GM19351 (cell line): ENCODE measurements at regions not wholly inside any gene's neighbourhood (a gene's known extent, or its start where the extent isn't known, plus 50 kb on each side); places are given as distances from the start of the nearest gene placed in this dataset.

Experiments
- ATAC-seq: cut with Tn5 transposase; IDR thresholded peaks from one replicate; pipeline ENCODE4 v1.9.1; 2021; ENCODE audit warnings: mild to moderate bottlenecking, moderate library complexity; ENCODE audit not compliant: unreplicated experiment

DNA sequence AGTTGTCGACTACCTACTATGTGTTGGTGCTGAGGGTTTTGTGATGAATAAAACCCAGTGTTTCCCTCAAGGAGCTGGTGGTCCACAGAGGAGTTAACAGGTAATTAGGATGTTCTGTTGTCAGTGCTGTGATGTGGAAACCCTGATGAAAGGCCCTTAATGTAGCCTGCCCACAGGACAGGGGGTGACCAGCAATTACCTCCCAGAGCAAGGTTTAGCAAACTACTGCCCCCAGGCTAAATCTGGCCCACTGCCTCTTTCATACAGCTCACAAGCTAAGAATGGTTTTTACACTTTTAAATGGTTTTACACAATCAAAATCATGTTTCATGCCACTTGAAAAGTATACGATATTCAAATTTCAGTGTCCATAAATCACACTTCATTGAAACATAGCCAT, 536.2 kb downstream of the MIAT start:
- ATAC-seq, result no peak

DNA sequence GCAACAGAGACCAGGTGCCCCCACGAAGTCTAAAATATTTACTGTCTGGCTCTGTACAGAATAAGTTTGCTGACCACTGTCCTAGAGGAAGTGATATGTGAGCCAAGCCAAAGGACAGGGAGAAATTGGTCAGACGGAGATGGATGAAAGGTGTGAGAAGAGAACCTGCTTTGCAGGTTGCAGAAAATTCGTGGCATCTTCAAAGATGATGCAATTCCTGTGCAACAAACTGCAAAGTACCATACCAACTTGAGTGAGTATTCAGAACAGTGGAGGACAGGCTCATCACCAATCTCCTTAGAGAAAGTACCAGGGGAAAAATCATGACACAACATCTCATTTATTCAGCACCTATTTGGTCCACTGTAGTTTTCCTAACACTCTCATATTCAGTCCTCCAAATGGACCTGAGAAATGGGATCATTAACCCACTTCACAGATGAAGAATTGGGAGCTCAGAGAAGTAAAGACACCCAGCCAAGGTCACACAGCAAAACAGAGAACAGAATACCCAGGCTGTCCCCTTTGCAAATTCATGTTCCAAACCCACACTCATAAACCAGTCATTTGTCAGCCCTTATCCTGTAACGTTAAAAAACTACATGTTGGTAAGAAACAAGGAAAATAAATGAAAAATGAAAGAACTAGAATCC, 536.8 kb downstream of the MIAT start:
- no peak for ATAC-seq

DNA sequence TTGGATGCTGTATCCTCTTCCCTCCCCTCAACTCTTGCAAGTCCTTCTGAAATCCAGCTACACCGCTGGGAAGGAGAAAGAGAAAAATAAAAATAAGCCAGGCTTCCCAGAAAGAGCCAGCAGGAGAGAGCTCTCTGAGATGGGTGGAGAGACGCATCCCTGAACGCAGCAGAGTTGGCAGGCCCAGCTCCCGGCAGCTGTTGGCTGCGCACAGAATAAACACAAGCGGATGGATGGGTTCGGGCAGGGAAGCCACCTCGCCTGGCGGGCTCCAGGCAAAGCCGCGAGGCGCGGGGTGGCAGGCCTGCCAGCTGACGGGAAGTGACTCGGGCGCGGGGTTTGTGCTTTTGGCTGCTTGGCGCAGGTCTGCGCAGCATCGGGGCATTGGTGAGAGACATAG, 537.7 kb downstream of the MIAT start:
- ATAC-seq, result no peak

DNA sequence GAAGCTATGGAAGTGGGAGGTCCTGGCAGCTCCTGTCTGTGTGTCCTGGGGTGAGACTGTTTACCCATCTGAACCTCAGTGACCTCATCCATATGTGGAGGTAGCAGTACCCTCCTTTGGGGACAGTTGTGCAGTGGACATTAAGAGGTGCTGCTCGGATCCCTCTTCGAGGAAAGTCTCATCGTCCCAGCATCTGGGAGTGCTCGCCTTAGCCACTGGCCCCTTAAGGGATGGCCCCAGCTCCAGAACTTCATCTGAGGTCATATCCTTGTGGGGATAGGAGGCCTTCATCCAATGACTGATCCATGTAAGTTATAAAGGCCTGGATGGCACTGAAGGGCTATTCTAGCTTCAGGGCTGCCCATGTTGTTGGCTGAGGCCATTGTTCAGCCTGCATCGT, 538.1 kb downstream of the MIAT start:
- no peak for ATAC-seq

DNA sequence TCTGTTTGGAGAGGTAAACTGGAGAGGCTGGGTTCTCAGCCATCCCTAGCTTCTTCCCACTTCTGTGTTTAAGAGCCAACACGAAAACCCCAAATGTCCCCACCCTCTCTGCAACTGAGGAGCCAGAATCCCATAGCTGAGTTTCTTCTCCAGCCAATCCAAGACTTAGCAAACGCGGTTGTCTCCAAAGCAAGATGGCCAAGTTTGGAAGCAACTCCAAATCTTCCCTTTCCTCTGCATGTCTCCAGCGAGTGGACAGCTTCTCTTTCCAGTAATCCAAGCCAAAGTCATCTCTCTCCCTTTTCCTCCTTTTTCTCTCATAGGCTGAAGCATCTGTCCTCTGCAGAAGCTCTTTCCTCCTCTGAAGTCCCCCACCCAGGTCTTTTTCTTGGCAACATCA, 539.2 kb downstream of the MIAT start:
- no peak for ATAC-seq

DNA sequence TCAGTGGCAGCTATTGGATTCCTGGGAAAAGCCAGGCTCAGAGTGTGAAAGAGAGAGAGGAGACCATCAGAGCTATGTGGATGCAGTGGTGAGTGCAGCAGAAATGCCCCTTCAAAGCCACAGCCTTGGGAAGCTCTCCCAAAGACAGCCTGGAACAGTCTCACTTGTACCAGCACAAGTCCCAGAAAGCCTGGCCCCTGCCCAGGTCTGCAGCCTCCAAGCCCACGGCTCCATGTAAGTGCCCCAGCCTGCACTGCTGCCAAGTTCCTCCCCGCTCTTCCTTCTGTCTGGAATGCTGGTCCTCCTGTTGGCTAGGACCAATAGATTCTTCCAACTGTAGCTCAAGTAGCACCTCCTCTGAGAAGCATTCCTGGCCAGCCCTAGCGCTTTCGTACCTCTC, 539.7 kb downstream of the MIAT start:
- ATAC-seq, result no peak

DNA sequence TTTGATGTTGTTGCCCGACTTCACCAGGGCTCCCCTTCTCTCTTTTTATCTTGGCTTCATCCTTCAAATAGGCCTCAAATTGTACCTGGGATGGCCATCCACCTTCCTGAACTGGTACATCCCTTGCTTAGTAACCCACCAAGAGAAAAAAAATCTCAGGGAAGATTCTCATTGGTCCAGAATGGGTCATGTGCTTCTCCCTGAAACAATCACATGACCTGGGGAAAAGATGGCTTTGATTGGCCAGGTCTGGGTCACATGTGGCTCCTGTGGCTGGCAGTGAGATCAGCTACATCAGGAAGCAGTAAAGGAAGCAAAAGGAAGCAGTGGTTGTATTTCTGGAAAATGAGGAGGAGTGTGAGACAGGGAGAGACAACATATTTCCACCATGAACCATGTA, 540.2 kb downstream of the MIAT start:
- ATAC-seq, result no peak

GRCh38 chr22:27198518-27199035, 541.2 kb downstream of the MIAT start:
- ATAC-seq, result no peak

DNA sequence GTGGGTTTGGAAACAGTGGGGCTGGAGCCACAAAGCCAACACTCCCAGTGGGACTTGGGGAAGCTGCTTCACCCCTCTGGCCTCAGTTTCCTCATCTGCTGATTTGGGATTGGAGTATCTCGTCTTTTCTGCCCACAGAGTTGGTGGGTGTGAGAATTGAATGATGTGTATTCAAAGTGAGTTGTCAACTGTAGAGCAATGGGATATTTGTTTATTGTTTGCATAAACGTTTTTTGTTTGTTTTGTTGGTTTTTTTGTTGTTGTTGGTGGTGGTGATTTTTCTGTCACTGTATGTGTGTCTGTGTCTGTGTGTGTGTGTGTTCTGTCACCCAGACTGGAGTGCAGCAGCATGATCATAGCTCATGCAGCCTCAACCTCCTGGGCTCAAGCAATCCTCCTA, 542.0 kb downstream of the MIAT start:
- no peak for ATAC-seq

DNA sequence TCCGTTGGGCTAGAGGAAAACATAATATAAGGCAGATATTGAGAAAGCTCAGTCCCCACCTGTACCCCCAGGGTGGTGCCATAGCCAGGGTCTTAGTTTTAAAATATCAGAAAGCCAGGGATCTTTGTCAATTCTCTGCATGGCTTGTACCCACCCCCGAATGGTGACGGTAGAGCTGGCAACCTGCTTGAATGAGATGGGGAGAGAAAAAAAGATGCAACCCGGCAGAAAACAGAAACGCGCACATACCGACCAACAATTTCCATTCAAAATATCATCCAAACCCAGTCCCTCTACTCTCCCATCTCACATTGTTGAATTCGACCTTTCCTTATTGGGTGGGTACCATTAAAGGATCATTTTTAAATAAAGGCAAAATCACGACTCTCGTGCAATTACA, 543.9 kb downstream of the MIAT start:
- ATAC-seq, result no peak

GRCh38 chr22:27201741-27202140, 544.4 kb downstream of the MIAT start:
- ATAC-seq, result no peak

DNA sequence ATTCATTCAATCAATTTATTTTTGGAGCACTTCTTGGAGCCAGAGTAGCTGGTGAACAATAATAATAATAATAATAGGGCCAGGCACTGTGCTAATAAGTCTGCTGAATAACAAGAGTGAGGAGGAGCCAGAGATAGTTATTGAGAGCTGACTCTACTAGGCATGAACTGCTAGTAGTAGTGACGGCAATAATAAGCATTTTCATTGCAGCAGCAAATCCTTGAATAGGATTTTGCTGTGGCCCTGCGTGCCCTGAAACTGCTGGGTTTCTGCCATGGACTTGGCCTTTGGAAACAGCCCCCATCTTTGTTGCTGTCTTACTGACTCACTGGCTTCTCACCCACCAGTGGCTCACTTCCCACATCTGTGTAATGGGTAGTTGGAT, 545.9 kb downstream of the MIAT start:
- ATAC-seq, result no peak

- no peak for ATAC-seq
Measured at GRCh38 chr22:27204280-27204679, 546.9 kb downstream of the MIAT start.

GRCh38 chr22:27204817-27205216, 547.4 kb downstream of the MIAT start:
- ATAC-seq, result no peak

- no peak for ATAC-seq
Measured at GRCh38 chr22:27205492-27206373, 548.3 kb downstream of the MIAT start.

GRCh38 chr22:27206374-27207133, 549.2 kb downstream of the MIAT start:
- no peak for ATAC-seq

- ATAC-seq, result no peak
Measured at GRCh38 chr22:27207266-27207665, 549.9 kb downstream of the MIAT start.

GRCh38 chr22:27207907-27208306, 550.5 kb downstream of the MIAT start:
- ATAC-seq, result no peak

DNA sequence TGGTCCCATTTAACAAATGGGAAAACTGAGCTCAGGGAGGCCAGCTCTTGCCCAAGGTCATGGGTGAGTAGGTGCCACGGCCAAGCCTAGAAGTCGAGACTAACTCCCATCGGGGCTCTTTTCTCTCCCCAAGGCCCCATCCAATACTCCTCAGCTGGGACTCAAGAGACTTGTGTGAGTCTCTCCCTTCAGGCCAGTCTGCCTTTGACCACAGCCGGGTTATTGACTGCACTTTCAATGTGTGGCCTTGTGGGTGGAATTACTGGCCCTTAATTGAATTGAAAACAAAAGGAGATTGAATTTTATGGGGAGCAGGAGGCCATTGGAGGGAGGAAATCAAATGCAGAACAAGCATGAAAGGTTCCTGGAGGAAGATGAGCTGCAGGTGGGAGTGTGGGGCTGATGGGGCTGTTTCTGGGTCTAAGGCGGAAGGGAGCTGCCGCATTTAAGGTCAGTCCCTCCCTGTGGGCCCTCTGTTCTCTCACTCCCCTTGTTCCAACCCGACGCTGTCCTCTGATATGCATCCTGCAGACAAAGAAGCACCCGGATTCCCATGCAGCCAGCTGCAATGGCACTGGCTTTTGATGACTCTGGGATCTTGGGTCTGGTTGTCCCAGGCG, 552.8 kb downstream of the MIAT start:
- no peak for ATAC-seq

DNA sequence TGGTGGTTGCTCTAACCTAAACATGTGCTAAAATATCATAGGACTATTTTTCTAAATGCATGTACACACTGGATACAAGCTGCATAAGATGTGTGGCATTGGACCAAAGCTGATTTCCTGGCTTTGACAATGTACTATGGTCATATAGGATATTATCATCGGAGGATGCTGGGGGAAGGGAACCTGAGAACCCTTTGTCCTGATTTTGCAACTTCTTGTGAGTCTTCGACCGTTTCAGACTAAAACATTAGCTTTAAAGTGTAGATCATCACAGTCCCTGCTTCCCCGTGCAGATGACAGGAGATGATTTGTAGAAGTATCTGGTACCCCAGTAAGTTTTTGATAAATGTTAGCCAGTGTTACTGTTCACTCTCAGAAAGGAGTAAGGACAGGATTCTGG, 554.7 kb downstream of the MIAT start:
- no peak for ATAC-seq

DNA sequence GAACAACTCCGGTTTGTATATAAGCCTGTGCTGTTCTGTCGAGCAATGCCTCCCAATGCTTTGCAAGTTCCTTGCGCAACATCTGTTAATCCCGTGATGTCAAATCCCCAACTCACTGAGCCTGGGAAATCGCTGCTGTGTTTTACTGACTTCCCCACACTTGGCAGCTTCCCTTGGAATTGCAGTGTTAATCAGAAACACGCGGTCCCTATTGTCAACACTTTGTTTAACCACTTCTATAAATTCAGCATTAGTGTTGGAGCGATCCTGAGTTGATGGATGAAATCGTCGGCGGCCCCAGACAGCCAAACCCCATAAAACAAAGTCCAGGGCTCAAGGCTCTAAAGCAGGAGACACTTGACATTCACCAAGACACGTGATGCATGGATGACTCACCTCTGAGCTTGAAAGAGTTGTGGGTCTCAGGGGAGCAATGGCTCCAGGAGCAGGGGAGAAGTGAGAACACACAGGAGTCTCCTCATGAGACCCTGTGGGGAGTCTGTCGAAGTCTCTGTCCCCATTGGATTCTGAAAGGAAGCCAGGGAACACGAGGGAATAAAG, 555.3 kb downstream of the MIAT start:
- no peak for ATAC-seq
